IMR-90 (cell line): ENCODE measurements at regions not wholly inside any gene's neighbourhood (a gene's known extent, or its start where the extent isn't known, plus 50 kb on each side); places are given as distances from the start of the nearest gene placed in this dataset.
A peak's percentile ranks its signal among the peaks of the same experiment; 100 is the strongest.

ENCODE experiments used
- ATAC-seq: fragments of 200-7000 bp; cut with Tn5 transposase; 2 replicates; pipeline ENCODE4 v1.9.1; 2020; ENCODE audit warnings: low read depth, mild to moderate bottlenecking, moderate library complexity
- BruUV-seq: library from RNA; stranded (reverse); fragments of 400-500 nt; replicated peaks from 2 replicates; lab custom pipeline; 2021; lab: Mats Ljungman, UMichigan
- CTCF ChIA-PET: fragments of 300-600 bp; formaldehyde crosslinking; extraction: SDS; loops from one replicate; lab custom pipeline; 2021; ENCODE audit warnings: antibody characterized with exemption; lab: Yijun Ruan, JAX
- POLR2A ChIA-PET: fragments of 300-600 bp; sonication (Branson Sonifier 250); formaldehyde crosslinking; loops from one replicate; lab custom pipeline; 2022; ENCODE audit warnings: antibody characterized with exemption; ENCODE audit not compliant: unreplicated experiment; lab: Charles Lee
- DNase-seq: peaks from one replicate; pipeline ENCODE4 v3.0.0; 2013
- H2AFZ ChIP-seq: replicated peaks from 2 replicates; pipeline ENCODE3; 2013; ENCODE audit warnings: low read length, mild to moderate bottlenecking; ENCODE audit not compliant: poor library complexity
- H2AK5ac ChIP-seq: 2 replicates; pipeline ENCODE4 v1.6.1; 2013; ENCODE audit warnings: low read depth, low read length, inconsistent platforms
- H2AK9ac ChIP-seq: replicated peaks from 2 replicates; pipeline ENCODE3; 2013; ENCODE audit warnings: mild to moderate bottlenecking, low read depth, low read length, moderate library complexity; ENCODE audit not compliant: poor library complexity
- H2BK120ac ChIP-seq: 2 replicates; pipeline ENCODE4 v1.6.1; 2013; ENCODE audit warnings: low read depth, low read length, inconsistent platforms
- H2BK15ac ChIP-seq: 3 replicates; pipeline ENCODE4 v1.6.1; 2013; ENCODE audit warnings: low read depth, low read length, inconsistent platforms
- H2BK20ac ChIP-seq: 2 replicates; pipeline ENCODE4 v1.6.1; 2013; ENCODE audit warnings: low read depth, mild to moderate bottlenecking, inconsistent platforms, low read length, moderate library complexity
- H2BK5ac ChIP-seq: 2 replicates; pipeline ENCODE4 v1.6.1; 2013; ENCODE audit warnings: mild to moderate bottlenecking, low read depth, low read length, inconsistent platforms; ENCODE audit not compliant: poor library complexity, severe bottlenecking
- H3K14ac ChIP-seq: replicated peaks from 2 replicates; pipeline ENCODE4 v1.6.1; 2013; ENCODE audit warnings: low read depth, low read length, inconsistent platforms
- H3K18ac ChIP-seq: 2 replicates; pipeline ENCODE4 v1.6.1; 2013; ENCODE audit warnings: low read depth, low read length, control low read depth
- H3K23ac ChIP-seq: 2 replicates; pipeline ENCODE4 v1.6.1; 2013; ENCODE audit warnings: low read depth, low read length, inconsistent platforms
- H3K27ac ChIP-seq: 2 replicates; pipeline ENCODE4 v1.5.1; 2013; ENCODE audit warnings: mild to moderate bottlenecking, control low read depth, low read length; ENCODE audit not compliant: insufficient read depth
- H3K27me3 ChIP-seq: 2 replicates; pipeline ENCODE4 v1.6.1; 2013; ENCODE audit warnings: low read length; ENCODE audit not compliant: control insufficient read depth, insufficient read depth
- H3K36me3 ChIP-seq: 2 replicates; pipeline ENCODE4 v1.6.1; 2013; ENCODE audit warnings: low read length, mixed read lengths; ENCODE audit not compliant: control insufficient read depth, insufficient read depth
- H3K4ac ChIP-seq: 2 replicates; pipeline ENCODE4 v1.6.1; 2013; ENCODE audit warnings: low read depth, low read length, inconsistent platforms
- H3K4me1 ChIP-seq: 2 replicates; pipeline ENCODE4 v1.6.1; 2013; ENCODE audit warnings: low read length, mixed read lengths; ENCODE audit not compliant: control insufficient read depth, insufficient read depth
- H3K4me2 ChIP-seq: 2 replicates; pipeline ENCODE4 v1.6.1; 2013; ENCODE audit warnings: low read depth, mild to moderate bottlenecking, control low read depth, low read length, moderate library complexity
- H3K4me3 ChIP-seq: 2 replicates; pipeline ENCODE4 v1.5.1; 2013; ENCODE audit warnings: low read depth, mild to moderate bottlenecking, control low read depth, low read length, moderate library complexity; ENCODE audit not compliant: insufficient read depth
- H3K56ac ChIP-seq: 2 replicates; pipeline ENCODE4 v1.6.1; 2013; ENCODE audit warnings: low read length, inconsistent platforms; ENCODE audit not compliant: insufficient read depth; ENCODE audit errors: extremely low read depth
- H3K79me1 ChIP-seq, 2 experiments: 2 replicates each; pipeline ENCODE4 v1.6.1; 2013; ENCODE audit warnings: low read length in 2 of 2, inconsistent platforms in 1 of 2, low read depth in 1 of 2
- H3K9ac ChIP-seq: 2 replicates; pipeline ENCODE4 v1.6.1; 2013; ENCODE audit warnings: low read depth, low read length, control low read depth
- H3K9me1 ChIP-seq: 2 replicates; pipeline ENCODE4 v1.6.1; 2013; ENCODE audit warnings: low read length, inconsistent platforms; ENCODE audit not compliant: insufficient read depth
- H3K9me3 ChIP-seq: 2 replicates; pipeline ENCODE4 v1.6.1; 2013; ENCODE audit warnings: low read length; ENCODE audit not compliant: control insufficient read depth, insufficient read depth
- H4K20me1 ChIP-seq: 2 replicates; pipeline ENCODE4 v1.6.1; 2013; ENCODE audit warnings: low read length, inconsistent platforms; ENCODE audit not compliant: insufficient read depth
- H4K5ac ChIP-seq: 2 replicates; pipeline ENCODE4 v1.6.1; 2013; ENCODE audit warnings: mild to moderate bottlenecking, low read depth, low read length, control low read depth
- H4K8ac ChIP-seq, 2 experiments: 2 replicates each; pipeline ENCODE4 v1.6.1; 2013; ENCODE audit warnings: low read depth in 2 of 2, low read length in 2 of 2, control low read depth in 1 of 2, inconsistent platforms in 1 of 2
- H4K91ac ChIP-seq: 2 replicates; pipeline ENCODE4 v1.6.1; 2013; ENCODE audit warnings: low read depth, low read length, inconsistent platforms; ENCODE audit not compliant: insufficient read depth
- CEBPB ChIP-seq: IDR thresholded peaks from 2 replicates; pipeline ENCODE4 v1.6.1; 2012; ENCODE audit warnings: low read depth, low read length, improper control_type of control experiment
- FOS ChIP-seq: fragments of 150-350 bp; IDR thresholded peaks from 2 replicates; pipeline ENCODE4 v1.6.1; 2016; ENCODE audit warnings: low read depth, low read length
- WGBS, 2 experiments: methylation state at CpG; one replicate each; pipeline versions ENCODE4 v1.1.5 to v1.1.7; 2013; ENCODE audit warnings: missing lambda C conversion rate in 2 of 2; ENCODE audit not compliant: insufficient read length in 1 of 2; ENCODE audit errors: extremely low coverage in 2 of 2; 5-methylcytosine and 5-hydroxymethylcytosine counted together
- dilution Hi-C: fragments of 300-500 bp; cut with HindIII; formaldehyde crosslinking; loops from one replicate; pipeline ENCODE4 v1.14.3; 2018; ENCODE audit warnings: low sequenced_read_pairs; ENCODE audit not compliant: unreplicated experiment
- in situ Hi-C: fragments of 300-500 bp; cut with MboI; formaldehyde crosslinking; loops from 3 replicates; pipeline ENCODE4 v1.14.3; 2019; ENCODE audit warnings: low sequenced_read_pairs, inconsistent platforms, mixed read lengths
- intact Hi-C: fragments of 100-400 bp; cut with micrococcal nuclease; formaldehyde crosslinking; loops from 2 replicates; pipeline ENCODE4 v1.10.0; 2022

- no peak overlapping the region for H2BK120ac ChIP-seq
- H4K20me1 ChIP-seq, result no peaks in the 10 kb centered on the region
- no peak for DNase-seq
- ChIA-PET CTCF (no interaction called here), POLR2A (no interaction called here)
- dilution Hi-C loops (no loop called here), in situ Hi-C loops (no loop called here), intact Hi-C loops (no loop called here)
- no peak overlapping the region for H3K56ac ChIP-seq
- H2AFZ ChIP-seq, result no peak overlapping the region
- no peaks in the 10 kb centered on the region for H3K27me3 ChIP-seq
- no peaks in the 10 kb centered on the region for H3K36me3 ChIP-seq
- TF ChIP-seq FOS (no peak), CEBPB (peak; percentile 48)
- no peak overlapping the region for H2AK5ac ChIP-seq
- H4K91ac ChIP-seq, result no peak overlapping the region
- H3K4me1 ChIP-seq, result no peaks in the 10 kb centered on the region
- H3K4me2 ChIP-seq, result no peak overlapping the region
- no peak overlapping the region for H2AK9ac ChIP-seq
- no peak overlapping the region for H3K27ac ChIP-seq
- ATAC-seq, result no peak
- no CpG with 5 or more reads among the region's 4 CpGs for WGBS, 2 experiments
- no peaks in the 10 kb centered on the region for H3K9me1 ChIP-seq
- no peak overlapping the region for H3K4me3 ChIP-seq
- H3K4ac ChIP-seq, result no peak overlapping the region
- no peak overlapping the region for H3K9ac ChIP-seq
- H3K14ac ChIP-seq, result no peak overlapping the region
- H2BK15ac ChIP-seq, result no peak overlapping the region
- H2BK20ac ChIP-seq, result no peak overlapping the region
- H3K79me1 ChIP-seq, result no peaks in the 10 kb centered on the region
- BruUV-seq, result no TSS peak
- no peak overlapping the region for H4K8ac ChIP-seq
- H3K18ac ChIP-seq, result no peak overlapping the region
- no peak overlapping the region for H2BK5ac ChIP-seq
- no peak overlapping the region for H4K5ac ChIP-seq
- H3K23ac ChIP-seq, result no peak overlapping the region
- H3K9me3 ChIP-seq, result peaks cover 3% of the 10 kb centered on the region; the same call in 1 of the 2 replicates
Observed at GRCh38 chr18:30675072-30675471, 367.5 kb downstream of the DSC3 start.
